ENCODE measurements at regions not wholly inside any gene's neighbourhood (a gene's known extent, or its start where the extent isn't known, plus 50 kb on each side); places are given as distances from the start of the nearest gene placed in this dataset.

DNA sequence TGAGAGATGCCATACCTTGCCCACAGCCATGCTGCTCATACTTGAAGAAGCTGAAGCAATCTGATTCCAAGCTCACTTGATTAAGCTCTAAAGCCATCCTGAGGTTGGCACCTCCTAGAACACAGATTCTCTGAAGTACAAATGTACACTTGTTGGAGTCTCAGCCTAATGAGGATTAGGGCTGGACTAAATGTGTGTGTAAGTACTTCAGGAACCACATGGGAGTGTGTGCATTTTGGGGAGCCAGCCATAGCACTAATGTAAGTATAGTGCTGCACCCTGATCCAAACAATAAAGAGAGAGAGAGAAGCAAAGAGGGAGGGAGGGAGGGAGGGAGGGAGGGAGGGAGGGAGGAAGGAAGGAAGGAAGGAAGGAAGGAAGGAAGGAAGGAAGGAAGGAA is 458.6 kb downstream of the MAFB start:
- TF ChIP-seq, protein P1, sequence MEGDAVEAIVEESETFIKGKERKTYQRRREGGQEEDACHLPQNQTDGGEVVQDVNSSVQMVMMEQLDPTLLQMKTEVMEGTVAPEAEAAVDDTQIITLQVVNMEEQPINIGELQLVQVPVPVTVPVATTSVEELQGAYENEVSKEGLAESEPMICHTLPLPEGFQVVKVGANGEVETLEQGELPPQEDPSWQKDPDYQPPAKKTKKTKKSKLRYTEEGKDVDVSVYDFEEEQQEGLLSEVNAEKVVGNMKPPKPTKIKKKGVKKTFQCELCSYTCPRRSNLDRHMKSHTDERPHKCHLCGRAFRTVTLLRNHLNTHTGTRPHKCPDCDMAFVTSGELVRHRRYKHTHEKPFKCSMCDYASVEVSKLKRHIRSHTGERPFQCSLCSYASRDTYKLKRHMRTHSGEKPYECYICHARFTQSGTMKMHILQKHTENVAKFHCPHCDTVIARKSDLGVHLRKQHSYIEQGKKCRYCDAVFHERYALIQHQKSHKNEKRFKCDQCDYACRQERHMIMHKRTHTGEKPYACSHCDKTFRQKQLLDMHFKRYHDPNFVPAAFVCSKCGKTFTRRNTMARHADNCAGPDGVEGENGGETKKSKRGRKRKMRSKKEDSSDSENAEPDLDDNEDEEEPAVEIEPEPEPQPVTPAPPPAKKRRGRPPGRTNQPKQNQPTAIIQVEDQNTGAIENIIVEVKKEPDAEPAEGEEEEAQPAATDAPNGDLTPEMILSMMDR (IDR thresholded peaks at IDR 0.05), result no peak
- TF ChIP-seq POLR2A (IDR thresholded peaks at IDR 0.05) (no peak), POLR2AphosphoS5 (IDR thresholded peaks at IDR 0.05; ENCODE audit: insufficient read depth in 1 of 2, low read depth in 1 of 2) (no peak)
